ENCODE measurements at regions not wholly inside any gene's neighbourhood (a gene's known extent, or its start where the extent isn't known, plus 50 kb on each side); places are given as distances from the start of the nearest gene placed in this dataset.
"Not testable (repeated sequence)": the region's sequence is repeated elsewhere in the genome, so short reads cannot be mapped to it uniquely, and the experiment has no call there.

DNA sequence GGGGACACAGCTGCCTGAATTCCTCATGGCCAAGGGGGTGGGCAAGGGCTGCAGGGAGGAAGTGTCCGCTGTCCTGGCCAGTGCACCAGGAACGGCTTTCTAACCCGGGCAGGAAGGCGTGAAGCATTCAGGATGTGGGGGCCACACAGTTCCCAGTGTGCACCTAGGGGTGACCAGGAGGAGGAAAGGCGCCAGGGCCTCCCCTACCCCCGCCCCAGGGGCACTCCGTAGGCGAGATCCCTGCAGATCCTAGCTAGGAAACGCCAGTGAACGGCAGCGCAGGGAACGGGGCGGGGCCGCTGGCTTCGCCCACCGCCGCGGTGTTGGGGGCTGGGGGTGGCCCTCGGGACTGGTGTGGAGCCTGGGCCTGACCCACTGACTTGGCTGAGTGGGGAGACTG lies 199.6 kb downstream of the USP22 start:
- TF ChIP-seq POLR2A (IDR thresholded peaks at IDR 0.05), result not testable (repeated sequence)
- TF ChIP-seq, protein P1, sequence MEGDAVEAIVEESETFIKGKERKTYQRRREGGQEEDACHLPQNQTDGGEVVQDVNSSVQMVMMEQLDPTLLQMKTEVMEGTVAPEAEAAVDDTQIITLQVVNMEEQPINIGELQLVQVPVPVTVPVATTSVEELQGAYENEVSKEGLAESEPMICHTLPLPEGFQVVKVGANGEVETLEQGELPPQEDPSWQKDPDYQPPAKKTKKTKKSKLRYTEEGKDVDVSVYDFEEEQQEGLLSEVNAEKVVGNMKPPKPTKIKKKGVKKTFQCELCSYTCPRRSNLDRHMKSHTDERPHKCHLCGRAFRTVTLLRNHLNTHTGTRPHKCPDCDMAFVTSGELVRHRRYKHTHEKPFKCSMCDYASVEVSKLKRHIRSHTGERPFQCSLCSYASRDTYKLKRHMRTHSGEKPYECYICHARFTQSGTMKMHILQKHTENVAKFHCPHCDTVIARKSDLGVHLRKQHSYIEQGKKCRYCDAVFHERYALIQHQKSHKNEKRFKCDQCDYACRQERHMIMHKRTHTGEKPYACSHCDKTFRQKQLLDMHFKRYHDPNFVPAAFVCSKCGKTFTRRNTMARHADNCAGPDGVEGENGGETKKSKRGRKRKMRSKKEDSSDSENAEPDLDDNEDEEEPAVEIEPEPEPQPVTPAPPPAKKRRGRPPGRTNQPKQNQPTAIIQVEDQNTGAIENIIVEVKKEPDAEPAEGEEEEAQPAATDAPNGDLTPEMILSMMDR (IDR thresholded peaks at IDR 0.05), result not testable (repeated sequence)

All from adrenal gland (tissue), 5 donors.